Astrocyte (in vitro differentiated cells and primary cell): ENCODE measurements at regions not wholly inside any gene's neighbourhood (a gene's known extent, or its start where the extent isn't known, plus 50 kb on each side); places are given as distances from the start of the nearest gene placed in this dataset.

Source experiments
- DNase-seq: peaks from one replicate; pipeline ENCODE4 v3.0.0-alpha.2; 2010; ENCODE audit warnings: low read depth
- FAIRE-seq: peaks from 2 replicates; lab custom pipeline; 2011; peaks lifted over from hg19 to GRCh38; lab: Jason Lieb, UNC
- H2AFZ ChIP-seq: 2 replicates; pipeline ENCODE4 v1.6.0; 2012; ENCODE audit warnings: low read depth, low read length, inconsistent platforms
- H3K27ac ChIP-seq: 2 replicates; pipeline ENCODE4 v1.5.1; 2011; ENCODE audit warnings: low read depth, low read length, inconsistent platforms
- H3K27me3 ChIP-seq: 2 replicates; pipeline ENCODE4 v1.6.0; 2011; ENCODE audit warnings: low read length, inconsistent platforms; ENCODE audit not compliant: insufficient read depth
- H3K36me3 ChIP-seq: 2 replicates; pipeline ENCODE4 v1.5.1; 2011; ENCODE audit warnings: low read length, inconsistent platforms; ENCODE audit not compliant: insufficient read depth
- H3K4me1 ChIP-seq: 2 replicates; pipeline ENCODE4 v1.5.1; 2011; ENCODE audit warnings: low read length, inconsistent platforms; ENCODE audit not compliant: insufficient read depth
- H3K4me2 ChIP-seq: 2 replicates; pipeline ENCODE4 v1.6.0; 2012; ENCODE audit warnings: low read length, inconsistent platforms
- H3K4me3 ChIP-seq: 2 replicates; pipeline ENCODE4 v1.5.1; 2011; ENCODE audit warnings: low read depth, mild to moderate bottlenecking, low read length, inconsistent platforms; ENCODE audit not compliant: insufficient read depth
- H3K79me2 ChIP-seq: 2 replicates; pipeline ENCODE4 v1.6.0; 2012; ENCODE audit warnings: mild to moderate bottlenecking, low read length, inconsistent platforms; ENCODE audit not compliant: insufficient read depth
- H3K9ac ChIP-seq: 2 replicates; pipeline ENCODE4 v1.6.0; 2012; ENCODE audit warnings: mild to moderate bottlenecking, low read length, inconsistent platforms
- H3K9me3 ChIP-seq: 2 replicates; pipeline ENCODE4 v1.5.1; 2012; ENCODE audit warnings: low read depth, mild to moderate bottlenecking, low read length, inconsistent platforms; ENCODE audit not compliant: insufficient read depth
- H4K20me1 ChIP-seq: 2 replicates; pipeline ENCODE4 v1.6.0; 2012; ENCODE audit warnings: low read length, inconsistent platforms; ENCODE audit not compliant: insufficient read depth
- H3K27ac Mint-ChIP-seq: one replicate; pipeline ENCODE4 v1.8.0; 2021; ENCODE audit warnings: mild to moderate bottlenecking, mixed read lengths; ENCODE audit not compliant: unreplicated experiment
- H3K27me3 Mint-ChIP-seq: one replicate; pipeline ENCODE4 v1.8.0; 2021; ENCODE audit warnings: low read depth, mixed read lengths; ENCODE audit not compliant: unreplicated experiment
- H3K36me3 Mint-ChIP-seq: one replicate; pipeline ENCODE4 v1.8.0; 2021; ENCODE audit warnings: low read depth, mixed read lengths; ENCODE audit not compliant: unreplicated experiment
- H3K4me1 Mint-ChIP-seq: one replicate; pipeline ENCODE4 v1.8.0; 2021; ENCODE audit warnings: low read depth, mixed read lengths; ENCODE audit not compliant: unreplicated experiment
- H3K4me3 Mint-ChIP-seq: one replicate; pipeline ENCODE4 v1.8.0; 2021; ENCODE audit warnings: mild to moderate bottlenecking, moderate library complexity, mixed read lengths; ENCODE audit not compliant: unreplicated experiment
- H3K9me3 Mint-ChIP-seq: one replicate; pipeline ENCODE4 v1.8.0; 2021; ENCODE audit warnings: mild to moderate bottlenecking, mixed read lengths; ENCODE audit not compliant: unreplicated experiment
- CTCF ChIP-seq: IDR thresholded peaks from 2 replicates; pipeline ENCODE4 v1.5.1; 2011; ENCODE audit warnings: low read depth, mild to moderate bottlenecking, inconsistent platforms, low read length, moderate library complexity; ENCODE audit not compliant: insufficient read depth
- EZH2 ChIP-seq: IDR thresholded peaks from 2 replicates; pipeline ENCODE4 v1.6.1; 2012; ENCODE audit warnings: mild to moderate bottlenecking, low read length, inconsistent platforms; ENCODE audit not compliant: insufficient read depth

DNA sequence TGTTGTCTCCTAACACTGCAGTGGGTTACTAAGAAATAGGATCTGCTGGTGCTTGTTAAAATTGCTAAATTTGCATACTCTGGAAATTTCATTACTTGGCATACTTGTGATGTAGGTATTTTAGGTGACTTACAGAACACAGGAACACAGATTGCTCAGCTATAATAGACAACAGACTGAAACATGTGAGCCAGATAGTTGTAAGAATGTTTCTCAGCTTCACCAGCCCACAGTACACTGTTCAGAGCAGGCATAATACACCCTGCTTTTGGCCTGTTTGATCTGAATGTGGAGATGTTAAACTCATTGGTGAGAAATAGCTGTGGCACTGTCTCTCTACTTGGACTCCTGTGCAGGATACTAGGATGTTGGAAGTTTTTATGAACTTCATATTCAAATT, 275.7 kb downstream of the CSNK1G3 start:
- TF ChIP-seq EZH2 (no peak), CTCF (no peak)
- Histone ChIP-seq H3K4me3 (no peak overlapping the region), H3K27me3 (no peaks in the 10 kb centered on the region), H3K9ac (no peak overlapping the region), H3K4me1 (peaks cover 9% of the 10 kb centered on the region), H3K36me3 (no peaks in the 10 kb centered on the region), H3K9me3 (no peaks in the 10 kb centered on the region), H2AFZ (no peak overlapping the region), H3K27ac (no peak overlapping the region), H3K79me2 (no peaks in the 10 kb centered on the region), H4K20me1 (no peaks in the 10 kb centered on the region), H3K4me2 (no peak overlapping the region)
- H3K4me3 Mint-ChIP-seq: no peak overlapping the region
- H3K27ac Mint-ChIP-seq: no peak overlapping the region
- H3K4me1 Mint-ChIP-seq: peaks cover 22% of the 10 kb centered on the region
- no peak for DNase-seq
- H3K9me3 Mint-ChIP-seq: peaks cover 18% of the 10 kb centered on the region
- H3K36me3 Mint-ChIP-seq: no peaks in the 10 kb centered on the region
- H3K27me3 Mint-ChIP-seq: no peaks in the 10 kb centered on the region
- no peak for FAIRE-seq

DNA sequence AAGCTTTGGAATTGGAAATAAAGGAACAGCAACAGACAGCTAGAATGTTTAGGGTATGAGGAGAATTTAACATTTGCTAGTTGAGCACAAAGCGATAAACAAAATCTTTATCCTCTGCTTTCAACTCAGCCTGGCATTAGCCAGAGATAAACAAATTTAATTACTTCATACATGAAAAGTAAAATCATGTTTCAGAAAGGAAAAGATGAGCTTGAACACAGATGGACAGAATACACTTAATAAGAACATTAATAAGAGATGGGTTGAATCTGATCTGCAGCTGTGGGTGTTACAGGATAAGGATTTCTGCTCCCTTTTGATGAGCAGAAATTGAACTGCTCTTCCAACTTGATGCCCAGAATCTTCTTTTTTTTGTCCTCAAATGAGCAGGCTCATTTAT, 275.2 kb downstream of the CSNK1G3 start:
- Histone ChIP-seq H3K27me3 (no peaks in the 10 kb centered on the region), H3K79me2 (no peaks in the 10 kb centered on the region), H4K20me1 (no peaks in the 10 kb centered on the region), H2AFZ (no peak overlapping the region), H3K9me3 (no peaks in the 10 kb centered on the region), H3K4me3 (no peak overlapping the region), H3K9ac (no peak overlapping the region), H3K4me2 (no peak overlapping the region), H3K4me1 (peaks cover 9% of the 10 kb centered on the region), H3K36me3 (no peaks in the 10 kb centered on the region), H3K27ac (no peak overlapping the region)
- Mint-ChIP-seq H3K4me1 (peaks cover 22% of the 10 kb centered on the region), H3K9me3 (peaks cover 18% of the 10 kb centered on the region), H3K27ac (no peak overlapping the region), H3K27me3 (no peaks in the 10 kb centered on the region), H3K36me3 (no peaks in the 10 kb centered on the region), H3K4me3 (no peak overlapping the region)
- no peak for DNase-seq
- TF ChIP-seq CTCF (no peak), EZH2 (no peak)
- no peak for FAIRE-seq

GRCh38 chr5:123786411-123786810, 274.4 kb downstream of the CSNK1G3 start:
- Histone ChIP-seq H3K9me3 (no peaks in the 10 kb centered on the region), H3K4me1 (peaks cover 9% of the 10 kb centered on the region), H3K79me2 (no peaks in the 10 kb centered on the region), H3K27ac (no peak overlapping the region), H3K9ac (no peak overlapping the region), H3K27me3 (no peaks in the 10 kb centered on the region), H2AFZ (no peak overlapping the region), H4K20me1 (no peaks in the 10 kb centered on the region), H3K4me2 (no peak overlapping the region), H3K36me3 (no peaks in the 10 kb centered on the region), H3K4me3 (no peak overlapping the region)
- no peaks in the 10 kb centered on the region for H3K36me3 Mint-ChIP-seq
- DNase-seq (no peak), FAIRE-seq (no peak)
- peaks cover 18% of the 10 kb centered on the region for H3K9me3 Mint-ChIP-seq
- H3K4me3 Mint-ChIP-seq: no peak overlapping the region
- H3K27me3 Mint-ChIP-seq: no peaks in the 10 kb centered on the region
- peaks cover 22% of the 10 kb centered on the region for H3K4me1 Mint-ChIP-seq
- H3K27ac Mint-ChIP-seq: no peak overlapping the region
- TF ChIP-seq CTCF (no peak), EZH2 (no peak)
